ENCODE measurements at regions not wholly inside any gene's neighbourhood (a gene's known extent, or its start where the extent isn't known, plus 50 kb on each side); places are given as distances from the start of the nearest gene placed in this dataset.

DNA sequence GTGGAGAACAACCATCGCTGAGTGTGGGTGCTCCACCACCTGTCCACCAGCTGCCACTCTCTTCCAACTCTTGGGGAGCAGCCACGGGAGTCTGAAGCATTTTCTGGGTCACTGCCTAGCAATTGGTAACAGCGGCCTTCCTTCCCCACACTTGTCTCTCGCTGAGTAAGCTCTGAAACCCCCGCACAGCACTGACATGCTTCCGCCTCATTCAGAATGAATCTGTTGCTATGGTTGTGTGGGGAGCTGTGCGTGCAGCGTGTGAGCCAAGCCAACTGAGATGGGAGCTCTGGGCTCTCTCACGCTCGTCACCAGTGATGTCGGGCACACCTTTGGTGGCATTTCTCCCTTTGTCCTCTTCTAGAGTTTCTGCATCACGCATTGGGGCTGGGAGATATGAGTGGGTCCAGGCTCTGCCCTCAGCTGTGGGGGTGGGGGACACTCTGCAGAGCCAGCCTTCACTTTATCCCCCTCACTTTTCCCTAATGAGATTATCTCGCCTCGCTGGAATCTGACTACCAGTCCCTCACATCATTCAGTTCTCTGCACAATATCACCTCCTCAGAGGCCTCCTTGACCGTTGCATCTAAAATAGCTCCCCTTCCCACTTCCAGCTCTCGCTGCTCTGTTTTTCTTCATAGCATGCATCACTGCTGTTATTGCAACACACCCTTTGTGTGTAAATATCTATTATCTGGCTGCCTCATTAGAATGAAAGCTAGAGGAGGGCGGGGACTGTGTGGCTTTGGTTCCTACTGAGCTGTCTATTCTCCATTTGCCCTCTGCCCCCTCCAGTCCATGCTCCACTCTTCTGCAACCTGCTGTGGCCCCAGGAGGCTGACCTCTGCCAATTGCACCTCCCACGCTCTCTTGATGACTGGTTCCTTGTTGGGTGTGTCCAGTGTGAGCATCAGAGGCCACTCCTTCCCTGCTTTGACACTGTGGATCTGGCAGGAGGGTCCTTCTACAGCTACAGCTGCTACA is 569.9 kb upstream of the CADM1 start:
- Histone ChIP-seq H3K27ac (ENCODE audit: low read length) (no peak overlapping the region), H3K27me3 (ENCODE audit: control insufficient read depth, insufficient read depth, low read length) (no peaks in the 10 kb centered on the region), H3K4me1 (ENCODE audit: control insufficient read depth, insufficient read depth, low read length) (no peaks in the 10 kb centered on the region), H3K36me3 (ENCODE audit: control insufficient read depth, insufficient read depth, low read length) (no peaks in the 10 kb centered on the region), H3K9me3 (ENCODE audit: control insufficient read depth, insufficient read depth, low read length) (no peaks in the 10 kb centered on the region), H3K4me3 (ENCODE audit: low read length) (no peak overlapping the region)
- WGBS (ENCODE audit: insufficient coverage) = 75% methylated on average over 17 of the region's 18 CpGs
- intact Hi-C loops (cut with micrococcal nuclease) = no loop called here
- Mint-ChIP-seq H3K4me1 (no peaks in the 10 kb centered on the region), H3K4me3 (no peak overlapping the region), H3K27ac (no peak overlapping the region), H3K9me3 (no peaks in the 10 kb centered on the region), H3K36me3 (no peaks in the 10 kb centered on the region), H3K27me3 (ENCODE audit: low read depth in 2 of 2) (peaks cover 8 to 13% of the 10 kb centered on the region in 2 donors)
- TF ChIP-seq, protein P1, sequence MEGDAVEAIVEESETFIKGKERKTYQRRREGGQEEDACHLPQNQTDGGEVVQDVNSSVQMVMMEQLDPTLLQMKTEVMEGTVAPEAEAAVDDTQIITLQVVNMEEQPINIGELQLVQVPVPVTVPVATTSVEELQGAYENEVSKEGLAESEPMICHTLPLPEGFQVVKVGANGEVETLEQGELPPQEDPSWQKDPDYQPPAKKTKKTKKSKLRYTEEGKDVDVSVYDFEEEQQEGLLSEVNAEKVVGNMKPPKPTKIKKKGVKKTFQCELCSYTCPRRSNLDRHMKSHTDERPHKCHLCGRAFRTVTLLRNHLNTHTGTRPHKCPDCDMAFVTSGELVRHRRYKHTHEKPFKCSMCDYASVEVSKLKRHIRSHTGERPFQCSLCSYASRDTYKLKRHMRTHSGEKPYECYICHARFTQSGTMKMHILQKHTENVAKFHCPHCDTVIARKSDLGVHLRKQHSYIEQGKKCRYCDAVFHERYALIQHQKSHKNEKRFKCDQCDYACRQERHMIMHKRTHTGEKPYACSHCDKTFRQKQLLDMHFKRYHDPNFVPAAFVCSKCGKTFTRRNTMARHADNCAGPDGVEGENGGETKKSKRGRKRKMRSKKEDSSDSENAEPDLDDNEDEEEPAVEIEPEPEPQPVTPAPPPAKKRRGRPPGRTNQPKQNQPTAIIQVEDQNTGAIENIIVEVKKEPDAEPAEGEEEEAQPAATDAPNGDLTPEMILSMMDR (IDR thresholded peaks at IDR 0.05) = no peak
- DNase-seq (no peak), ATAC-seq (no peak)

DNA sequence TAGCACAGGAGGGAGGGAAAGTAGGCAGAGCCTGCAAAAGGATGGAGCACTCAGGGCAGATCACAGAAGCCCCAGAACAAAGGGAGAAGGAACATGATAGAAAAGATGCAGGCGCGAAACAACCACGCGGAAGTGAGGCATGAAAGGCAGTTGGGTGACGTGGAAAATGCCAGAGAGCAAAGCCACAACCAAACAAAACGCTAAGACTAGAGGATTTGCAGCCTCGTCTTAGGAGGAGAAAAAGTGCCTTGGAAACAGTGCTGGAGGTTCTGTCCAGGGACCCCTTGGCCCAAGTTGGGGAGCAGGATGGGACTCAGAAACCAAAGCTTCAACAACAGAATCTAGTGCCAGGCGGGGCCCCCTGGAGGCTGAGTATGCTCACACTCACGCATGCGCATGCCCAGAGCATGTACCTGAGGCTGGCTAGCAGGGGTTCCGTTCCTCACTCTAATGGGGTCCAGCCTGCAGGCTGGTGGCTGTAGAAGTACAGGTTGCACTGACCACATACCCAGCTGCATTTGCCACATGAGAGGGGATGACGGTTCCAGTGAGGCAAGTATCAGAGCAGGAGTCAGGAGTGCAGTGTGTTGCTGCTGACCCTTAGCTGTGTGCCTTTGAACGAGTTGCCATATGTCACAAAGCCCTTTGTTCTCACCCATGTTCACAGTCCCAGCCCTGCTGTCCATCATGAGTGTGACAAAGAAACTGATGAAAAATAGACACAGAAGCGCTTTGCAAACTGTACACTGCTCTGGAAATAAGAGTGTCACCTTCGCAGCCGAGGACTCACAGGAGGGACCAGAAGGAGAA is 568.6 kb upstream of the CADM1 start:
- ATAC-seq (no peak), DNase-seq (no peak)
- intact Hi-C loops (cut with micrococcal nuclease) = no loop called here
- no peak overlapping the region for H3K4me3 ChIP-seq (ENCODE audit: low read length)
- Mint-ChIP-seq H3K27me3 (ENCODE audit: low read depth in 2 of 2) (peaks cover 8 to 13% of the 10 kb centered on the region in 2 donors), H3K4me3 (no peak overlapping the region), H3K27ac (no peak overlapping the region), H3K36me3 (no peaks in the 10 kb centered on the region), H3K4me1 (no peaks in the 10 kb centered on the region), H3K9me3 (no peaks in the 10 kb centered on the region)
- 76% methylated on average over 16 of the region's 16 CpGs for WGBS (ENCODE audit: insufficient coverage)
- no peak overlapping the region for H3K27ac ChIP-seq (ENCODE audit: low read length)
- H3K27me3 ChIP-seq (ENCODE audit: control insufficient read depth, insufficient read depth, low read length) = no peaks in the 10 kb centered on the region
- H3K9me3 ChIP-seq (ENCODE audit: control insufficient read depth, insufficient read depth, low read length) = no peaks in the 10 kb centered on the region
- TF ChIP-seq, protein P1 (IDR thresholded peaks at IDR 0.05) = no peak
- H3K4me1 ChIP-seq (ENCODE audit: control insufficient read depth, insufficient read depth, low read length) = no peaks in the 10 kb centered on the region
- no peaks in the 10 kb centered on the region for H3K36me3 ChIP-seq (ENCODE audit: control insufficient read depth, insufficient read depth, low read length)

DNA sequence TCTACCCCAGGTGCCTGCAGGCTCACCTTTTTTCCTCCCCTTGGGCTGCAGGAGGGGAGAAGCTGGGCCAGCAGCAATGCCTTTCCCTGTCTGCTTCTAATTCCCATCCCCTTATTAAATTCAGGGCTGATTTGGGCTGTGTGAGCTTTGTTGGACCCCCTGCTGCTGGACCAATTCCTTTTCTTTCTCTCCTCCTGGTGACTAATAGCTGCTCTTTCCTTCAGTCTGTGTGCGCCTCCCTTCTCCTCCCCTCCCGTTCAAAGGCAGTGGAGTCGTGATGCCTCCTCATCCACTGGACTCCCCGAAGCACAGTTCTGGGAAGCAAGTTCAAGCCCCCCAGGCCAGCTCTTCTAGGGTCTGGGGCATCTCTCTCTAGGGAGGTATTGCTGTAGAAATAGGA is 567.9 kb upstream of the CADM1 start:
- Mint-ChIP-seq H3K36me3 (no peaks in the 10 kb centered on the region), H3K27ac (no peak overlapping the region), H3K27me3 (ENCODE audit: low read depth in 2 of 2) (peaks cover 8 to 13% of the 10 kb centered on the region in 2 donors), H3K9me3 (no peaks in the 10 kb centered on the region), H3K4me1 (no peaks in the 10 kb centered on the region), H3K4me3 (no peak overlapping the region)
- TF ChIP-seq, protein P1 (IDR thresholded peaks at IDR 0.05) = no peak
- H3K36me3 ChIP-seq (ENCODE audit: control insufficient read depth, insufficient read depth, low read length) = no peaks in the 10 kb centered on the region
- DNase-seq (no peak), ATAC-seq (no peak)
- H3K9me3 ChIP-seq (ENCODE audit: control insufficient read depth, insufficient read depth, low read length) = no peaks in the 10 kb centered on the region
- no peak overlapping the region for H3K27ac ChIP-seq (ENCODE audit: low read length)
- H3K4me3 ChIP-seq (ENCODE audit: low read length) = no peak overlapping the region
- no peaks in the 10 kb centered on the region for H3K27me3 ChIP-seq (ENCODE audit: control insufficient read depth, insufficient read depth, low read length)
- intact Hi-C loops (cut with micrococcal nuclease) = no loop called here
- 77% methylated on average over 4 of the region's 4 CpGs for WGBS (ENCODE audit: insufficient coverage)
- H3K4me1 ChIP-seq (ENCODE audit: control insufficient read depth, insufficient read depth, low read length) = no peaks in the 10 kb centered on the region
